GM21717 (cell line): ENCODE measurements at regions not wholly inside any gene's neighbourhood (a gene's known extent, or its start where the extent isn't known, plus 50 kb on each side); places are given as distances from the start of the nearest gene placed in this dataset.

ENCODE experiments used
- ATAC-seq: cut with Tn5 transposase; IDR thresholded peaks from one replicate; pipeline ENCODE4 v1.9.1; 2021; ENCODE audit warnings: mild to moderate bottlenecking, moderate library complexity; ENCODE audit not compliant: unreplicated experiment

DNA sequence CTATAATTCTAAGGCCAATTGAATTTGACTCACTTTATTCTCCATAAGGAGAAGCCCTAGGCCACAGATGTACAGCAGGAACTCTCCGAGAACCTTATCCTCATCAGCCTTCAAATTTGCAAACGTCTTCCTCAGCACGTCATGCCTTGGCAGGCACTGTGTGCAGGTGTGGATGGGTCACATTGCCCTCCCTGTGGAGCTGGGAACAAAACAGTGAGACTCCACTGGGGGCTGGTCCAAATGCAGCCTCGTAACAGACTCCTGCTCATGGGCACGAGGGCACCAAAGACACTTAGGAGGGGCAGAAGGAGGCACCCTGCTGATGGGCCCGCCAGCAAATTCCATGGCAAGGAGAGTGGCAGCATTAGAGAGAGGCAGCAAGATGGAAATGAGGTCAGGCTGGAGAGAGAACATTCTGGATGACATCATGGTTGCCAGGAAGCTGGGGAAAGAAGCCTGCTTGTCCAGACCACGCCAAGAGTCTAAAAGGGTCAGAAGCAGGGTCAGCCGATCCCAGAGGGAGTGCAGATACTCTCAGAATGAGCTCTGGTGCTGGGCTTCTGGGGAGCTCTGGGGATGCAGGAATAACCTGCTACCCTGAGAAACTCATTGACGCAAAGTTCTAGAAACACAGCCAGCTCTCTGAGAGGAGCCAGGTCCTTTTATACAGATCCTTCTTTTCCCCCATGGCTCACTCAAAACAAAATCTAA, 242.2 kb downstream of the B3GLCT start:
- no peak for ATAC-seq

DNA sequence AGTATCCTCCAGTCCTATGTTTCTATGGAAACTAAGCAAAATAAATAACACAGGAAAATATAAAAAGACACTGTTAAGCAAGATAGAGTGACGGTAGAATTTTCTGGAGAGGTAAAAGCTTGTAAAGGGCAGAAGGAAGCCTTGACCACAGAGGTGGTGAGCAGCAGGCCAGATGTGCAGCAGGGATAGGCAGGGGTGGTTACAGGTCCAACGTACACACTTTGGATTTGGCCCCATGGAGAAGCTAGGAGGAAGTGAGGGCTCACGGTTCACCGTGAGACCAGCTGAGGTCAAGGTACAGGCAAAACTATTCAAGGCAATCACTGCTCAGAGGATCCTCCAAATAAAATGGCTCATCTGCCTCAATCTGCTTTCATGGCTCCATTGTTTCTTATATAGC, 242.8 kb downstream of the B3GLCT start:
- ATAC-seq = no peak

DNA sequence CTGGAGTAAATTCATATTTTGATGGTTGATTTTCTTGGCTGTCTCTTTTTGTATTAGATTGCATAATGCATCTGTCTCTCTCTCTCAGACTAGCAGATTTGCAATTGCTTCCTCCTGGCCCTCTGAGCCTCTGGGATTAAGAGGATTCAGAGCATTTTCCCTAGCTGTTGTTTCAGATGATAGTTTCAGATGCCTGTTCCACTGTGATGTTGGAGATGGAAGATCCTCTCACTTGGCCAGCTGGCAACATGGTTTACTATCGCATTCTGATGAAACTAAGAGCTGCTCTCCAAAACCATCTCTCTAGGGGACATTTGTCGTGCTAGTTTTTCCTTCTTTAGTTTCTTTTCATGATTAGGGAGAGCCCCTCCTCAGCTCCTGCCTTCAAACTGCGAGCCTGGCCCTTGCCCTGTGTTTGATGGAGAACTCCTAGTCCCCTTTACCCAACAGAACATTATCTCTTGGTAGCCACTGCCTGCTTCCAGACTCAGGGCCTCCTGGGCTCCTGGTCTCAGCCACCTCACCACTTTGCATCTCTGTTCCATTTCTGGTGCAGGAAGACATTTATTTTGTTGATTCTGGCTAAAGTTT, 244.6 kb downstream of the B3GLCT start:
- no peak for ATAC-seq

DNA sequence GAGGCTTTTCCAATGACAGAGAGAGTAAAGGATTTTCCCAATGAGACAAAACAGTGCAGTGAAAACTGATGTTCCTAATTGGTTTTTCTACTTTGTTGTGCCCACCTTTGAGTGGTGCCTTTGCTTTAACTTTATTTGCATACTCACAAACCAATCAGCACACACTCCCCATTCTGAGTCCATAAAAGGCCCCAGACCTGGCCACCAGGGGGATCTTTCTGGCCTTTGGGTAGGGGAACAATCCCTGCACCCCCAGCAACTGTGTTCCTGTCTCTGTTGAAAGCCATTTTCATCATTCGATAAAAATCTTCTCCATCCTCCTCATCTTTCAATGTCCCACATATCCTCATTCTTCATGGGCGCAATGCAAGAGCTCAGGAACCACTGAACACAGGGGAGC, 252.8 kb downstream of the B3GLCT start:
- no peak for ATAC-seq

DNA sequence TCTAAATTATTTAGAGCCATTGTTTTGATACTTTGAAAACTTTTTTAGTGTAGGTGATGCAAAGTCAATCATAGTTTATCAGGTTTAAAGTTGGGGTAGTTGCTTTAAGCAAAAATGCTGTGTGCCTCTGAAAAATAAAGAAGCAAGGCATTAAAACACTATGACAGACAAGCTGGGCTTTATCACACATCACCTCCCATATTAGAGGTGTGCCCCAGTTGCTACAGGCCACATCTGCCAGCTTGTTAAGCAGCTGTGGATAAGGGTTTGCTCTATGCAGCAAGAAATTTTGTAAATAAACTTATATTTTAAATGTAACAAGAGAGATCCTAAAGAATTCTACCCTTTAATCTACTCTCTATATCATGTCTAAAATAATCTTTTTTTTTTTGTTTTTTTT, 255.8 kb downstream of the B3GLCT start:
- no peak for ATAC-seq

DNA sequence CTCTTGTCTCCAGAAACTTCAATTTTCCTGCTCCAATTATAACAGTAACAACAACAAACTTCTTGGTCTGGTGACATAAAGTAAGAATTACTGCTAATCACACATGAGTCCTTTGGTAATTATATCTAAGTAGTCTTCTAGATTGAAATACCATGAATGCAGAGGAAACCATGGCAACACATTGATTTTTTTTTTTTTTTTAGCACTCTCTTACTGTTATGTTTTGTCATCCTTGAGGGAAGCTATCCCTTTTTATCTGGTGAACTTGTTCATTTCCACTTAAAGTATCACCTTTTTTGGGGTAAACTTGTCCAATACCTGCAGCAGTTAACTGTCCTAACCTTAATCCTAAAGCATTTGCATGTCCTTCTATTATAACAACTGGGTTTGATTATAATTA, 256.3 kb downstream of the B3GLCT start:
- no peak for ATAC-seq

DNA sequence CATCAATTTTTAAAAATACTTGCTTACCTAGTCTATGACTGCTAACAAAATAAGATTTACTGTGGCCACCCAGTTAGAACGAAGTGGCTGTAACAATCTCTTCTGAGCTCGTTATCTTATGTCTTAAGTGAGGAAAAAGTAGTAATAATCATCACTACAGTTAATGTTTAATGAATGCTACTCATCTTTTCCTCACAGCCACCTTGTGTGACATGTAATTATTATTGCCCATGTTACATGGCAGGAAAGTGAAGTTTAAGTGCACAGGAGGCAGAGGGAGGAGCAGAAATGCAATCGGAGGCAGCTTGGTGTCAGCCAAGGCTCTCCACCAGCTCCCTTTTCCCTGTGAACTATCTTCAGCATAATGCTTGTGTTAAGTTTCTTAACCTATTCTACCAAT, 260.3 kb downstream of the B3GLCT start:
- no peak for ATAC-seq

DNA sequence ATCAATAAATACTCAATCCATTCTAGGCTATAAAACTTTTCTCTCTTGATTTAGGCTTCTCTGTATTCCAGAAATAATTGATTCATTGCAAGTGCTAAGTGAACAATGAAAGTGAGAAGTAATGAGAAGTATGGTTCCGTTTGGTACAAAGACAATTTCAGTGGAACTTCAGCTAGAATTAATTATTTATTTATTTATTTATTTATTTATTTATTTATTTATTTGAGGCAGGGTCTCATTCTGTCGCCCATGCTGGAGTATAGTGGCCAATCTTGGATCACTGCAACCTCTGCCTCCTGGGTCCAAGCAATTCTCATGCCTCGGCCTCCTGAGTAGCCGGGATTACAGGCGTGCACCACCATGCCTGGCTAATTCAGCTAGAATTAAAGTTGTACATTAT, 262.1 kb downstream of the B3GLCT start:
- no peak for ATAC-seq

DNA sequence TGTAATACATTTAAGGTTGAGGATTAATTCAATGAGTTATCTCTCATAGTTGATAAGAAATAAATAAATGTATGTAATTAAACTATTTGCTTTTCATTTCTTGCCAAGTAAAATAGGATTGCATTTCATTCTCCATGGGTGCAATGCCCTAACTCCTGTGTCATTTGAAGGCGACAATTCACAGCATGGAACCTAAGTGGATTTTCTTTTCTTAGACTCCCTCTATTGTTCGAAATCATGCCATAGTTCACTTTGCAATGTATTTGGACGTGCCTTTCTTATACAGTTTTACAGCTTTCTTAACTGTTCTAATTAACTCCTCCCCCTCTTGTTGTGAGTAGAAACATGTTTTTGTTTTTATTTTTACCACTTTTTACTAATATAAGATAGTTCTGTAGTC, 263.0 kb downstream of the B3GLCT start:
- no peak for ATAC-seq

DNA sequence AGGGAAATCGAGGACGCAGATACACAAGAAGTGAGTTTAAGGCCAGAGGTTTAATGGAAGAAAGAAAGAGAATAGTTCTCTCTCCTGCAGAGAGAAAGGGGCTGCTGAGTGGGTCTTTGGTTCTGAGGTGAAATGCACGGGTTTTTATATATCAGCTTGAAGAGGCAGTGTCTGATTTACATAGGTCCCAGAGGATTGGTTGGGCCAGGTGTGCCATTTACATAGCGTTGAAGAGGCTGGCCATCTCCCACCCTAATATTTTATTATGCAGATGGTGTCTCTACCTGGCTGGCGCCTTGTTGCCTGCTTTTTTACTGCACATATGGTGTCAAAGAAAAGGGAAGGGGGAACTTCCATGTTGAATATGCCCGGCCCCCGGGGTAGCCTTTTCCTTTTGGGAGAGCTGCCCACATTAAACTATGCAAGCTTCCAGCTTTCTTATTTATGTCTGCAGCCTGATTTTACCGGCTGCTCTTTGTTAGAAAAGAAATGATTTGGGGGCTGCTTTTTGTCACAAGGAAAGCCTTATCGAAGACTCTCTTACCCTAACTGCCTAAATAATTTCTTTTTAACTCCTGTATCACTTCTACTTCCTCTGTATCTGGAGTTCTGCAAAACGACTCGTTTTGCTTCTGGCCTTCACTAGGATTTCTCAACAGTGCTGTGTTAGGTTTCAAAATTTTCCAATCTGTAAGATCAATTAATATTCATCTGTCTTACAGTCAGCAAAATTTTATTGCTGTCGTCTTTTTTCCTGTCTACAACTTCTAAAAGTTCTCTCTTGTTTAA, 268.5 kb downstream of the B3GLCT start:
- no peak for ATAC-seq

DNA sequence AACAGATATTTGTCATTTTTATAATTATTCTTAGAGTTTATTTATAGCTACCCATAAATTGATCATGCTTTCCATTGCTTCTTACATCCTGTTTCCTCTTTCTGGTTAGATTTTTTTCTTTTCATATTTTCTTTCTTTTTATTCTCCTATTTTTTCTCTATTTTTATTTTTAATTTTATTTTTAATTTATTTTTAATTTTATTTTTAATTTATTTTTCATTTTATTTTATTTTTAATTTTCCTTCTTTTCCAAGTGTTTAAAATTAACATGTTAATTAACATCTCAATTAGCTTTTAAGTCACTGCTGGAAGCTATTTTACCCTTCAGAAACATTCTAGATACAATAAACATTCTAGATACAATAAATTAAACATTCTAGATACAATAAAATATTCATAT, 269.6 kb downstream of the B3GLCT start:
- ATAC-seq = no peak

DNA sequence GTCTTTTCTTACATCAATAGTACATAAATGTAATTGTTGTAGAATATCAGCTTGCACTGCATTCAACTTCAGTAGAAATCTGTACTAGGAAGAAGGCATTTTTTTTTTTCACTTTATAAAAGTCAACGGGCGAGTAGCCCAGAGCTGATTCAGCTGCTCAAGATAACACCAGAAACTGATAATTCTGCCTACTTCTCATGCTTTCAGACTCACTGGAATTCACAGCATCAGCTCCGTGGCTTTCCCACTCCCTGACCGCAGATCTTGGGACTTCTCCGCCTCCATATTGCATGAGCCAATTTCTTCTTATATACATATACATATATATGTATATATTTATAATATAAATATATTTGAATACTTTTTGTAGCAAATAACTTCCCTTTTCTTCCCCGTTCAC, 263.1 kb upstream of the RXFP2 start:
- no peak for ATAC-seq

DNA sequence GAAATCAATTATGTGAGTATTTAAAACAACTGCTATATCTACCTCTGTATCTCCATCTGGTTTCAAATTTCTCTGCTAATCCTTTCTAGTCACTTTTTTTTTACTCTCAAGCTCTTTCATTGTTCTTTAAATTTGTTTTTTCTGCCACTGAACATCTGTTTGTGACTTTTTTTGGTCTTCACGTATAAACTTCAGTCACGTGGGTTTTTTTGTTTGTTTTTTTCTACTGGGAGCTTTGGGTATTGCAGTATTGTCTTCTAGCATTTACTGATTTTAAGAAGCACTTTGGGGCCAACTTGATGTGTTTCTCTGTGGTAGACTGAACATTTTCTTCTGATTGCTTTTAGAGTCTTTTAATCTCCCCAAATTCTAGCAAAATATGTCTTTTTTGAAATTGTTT, 262.6 kb upstream of the RXFP2 start:
- ATAC-seq = no peak

DNA sequence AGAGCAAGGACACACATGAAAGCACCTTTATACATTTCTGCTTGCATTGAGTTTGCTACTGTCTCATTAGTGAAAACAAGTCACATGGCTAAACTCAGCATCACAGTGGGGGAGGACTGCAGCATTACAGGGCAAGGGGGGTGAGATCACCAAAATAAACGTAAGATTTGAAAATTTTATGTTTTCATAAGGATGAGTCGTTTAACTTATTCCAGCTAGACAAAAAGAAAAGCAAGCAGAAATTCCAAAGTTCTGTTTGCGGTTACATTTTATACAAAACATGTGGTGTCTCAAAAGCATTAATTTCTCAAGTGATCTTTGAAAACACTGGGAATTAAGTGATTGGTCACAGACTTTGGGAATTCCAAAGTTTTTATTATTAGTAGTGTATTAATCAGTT, 261.4 kb upstream of the RXFP2 start:
- no peak for ATAC-seq

DNA sequence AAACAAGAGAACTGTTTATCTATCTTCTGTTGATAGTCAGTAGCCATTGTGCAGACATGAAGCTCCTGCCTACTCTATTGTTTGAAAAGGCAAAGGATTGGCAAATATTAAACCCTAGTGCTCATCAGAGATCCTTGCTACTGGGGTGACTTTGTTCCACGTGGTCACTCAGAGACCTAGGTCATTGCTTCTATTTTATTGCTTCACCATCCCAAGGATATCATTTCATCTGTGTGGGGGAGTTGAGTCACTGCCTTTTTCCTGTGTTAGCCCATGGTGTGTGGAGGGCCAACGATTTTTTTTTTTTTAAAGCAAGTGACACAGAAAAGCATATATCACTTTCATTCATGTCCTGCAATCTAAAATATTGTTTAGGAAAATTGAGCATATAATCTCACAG, 254.1 kb upstream of the RXFP2 start:
- no peak for ATAC-seq

DNA sequence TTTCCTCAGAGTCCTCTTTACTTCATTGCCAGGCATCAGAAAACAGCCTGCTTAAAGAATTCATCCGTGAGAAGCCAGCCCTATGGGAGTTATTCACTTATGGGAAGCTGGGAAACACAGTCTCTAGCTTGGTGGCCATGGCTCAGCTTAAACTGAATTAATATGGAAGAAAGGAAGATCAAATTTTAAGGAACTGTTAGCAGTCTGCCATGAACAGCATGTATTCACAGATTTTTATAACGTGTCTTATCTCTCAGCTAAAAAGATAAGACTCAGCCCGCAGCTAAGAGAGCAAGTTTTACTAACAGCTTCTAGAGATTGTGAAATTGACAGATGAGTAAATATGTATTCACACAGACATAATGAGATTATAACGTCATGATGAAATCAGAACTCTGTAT, 253.7 kb upstream of the RXFP2 start:
- no peak for ATAC-seq

DNA sequence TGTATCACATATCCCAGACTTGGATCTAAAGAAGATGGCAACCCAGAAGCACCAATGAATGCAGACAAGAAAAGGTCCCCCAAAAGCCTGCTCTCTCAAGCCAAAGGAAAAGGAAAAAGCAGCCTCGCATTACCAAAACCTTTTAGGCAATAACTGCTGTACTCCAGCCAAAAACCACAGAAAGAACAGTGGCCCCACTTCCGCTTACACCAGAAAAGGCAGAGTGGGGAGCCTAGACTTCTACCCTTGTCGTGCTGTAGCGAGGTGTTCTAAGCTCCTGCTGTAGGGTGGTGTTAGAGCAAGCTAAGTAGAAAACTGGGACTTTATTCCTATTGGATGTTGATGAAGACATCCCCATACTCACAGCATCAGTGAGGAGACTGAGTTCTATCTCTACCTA, 244.0 kb upstream of the RXFP2 start:
- ATAC-seq = no peak

DNA sequence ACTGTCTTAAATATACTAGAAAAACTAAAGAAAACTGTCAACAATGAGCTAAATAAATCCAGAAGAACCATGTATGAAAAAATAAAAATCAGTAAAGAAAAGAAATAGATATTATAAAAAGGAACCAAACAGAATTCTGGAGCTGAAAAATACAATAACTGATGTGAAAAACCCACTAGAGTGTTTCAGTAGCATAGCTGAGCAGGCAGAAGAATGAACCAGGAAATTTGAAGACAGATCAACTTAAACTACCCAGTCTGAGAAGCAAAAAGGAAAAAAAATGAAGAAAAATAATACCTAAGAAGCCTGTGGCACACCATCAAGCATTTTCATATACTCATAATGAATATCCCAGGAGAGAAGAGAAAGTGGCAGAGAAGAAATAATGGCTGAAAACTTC, 240.1 kb upstream of the RXFP2 start:
- ATAC-seq = no peak

DNA sequence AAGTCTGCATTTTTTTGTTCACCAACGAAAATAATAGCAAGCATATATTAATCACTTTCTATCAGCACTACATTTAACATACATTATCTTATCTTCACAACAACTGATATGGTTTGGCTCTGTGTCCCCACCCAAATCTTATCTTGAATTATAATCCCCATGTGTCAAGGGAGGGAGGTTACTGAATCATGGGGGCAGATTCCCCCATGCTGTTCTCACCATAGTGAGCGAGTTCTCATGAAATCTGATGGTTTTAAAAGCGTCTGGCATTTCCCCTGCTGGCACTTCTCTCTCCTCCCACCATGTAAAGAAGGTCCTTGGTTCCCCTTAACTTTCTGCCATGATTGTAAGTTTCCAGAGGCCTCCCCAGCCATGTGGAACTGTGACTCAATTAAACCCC, 235.7 kb upstream of the RXFP2 start:
- no peak for ATAC-seq

DNA sequence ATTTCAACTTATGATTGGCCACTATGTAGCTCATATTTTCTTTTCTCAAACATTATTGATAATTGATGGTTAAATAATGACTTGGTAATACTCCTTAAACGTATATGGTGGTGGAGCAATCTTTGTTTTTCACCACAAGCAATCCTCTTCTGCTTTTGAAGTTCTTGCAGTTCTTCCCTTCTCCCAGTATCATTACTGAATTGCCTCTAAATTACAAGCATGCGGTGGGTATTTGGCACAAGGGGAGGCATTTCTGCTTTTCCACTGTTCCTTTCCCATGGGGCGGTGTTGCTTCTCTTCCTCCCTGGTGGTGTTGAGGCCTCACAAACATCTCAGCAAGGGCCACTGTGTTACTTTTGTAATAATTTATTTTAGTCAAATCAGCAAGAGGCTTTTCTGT, 234.4 kb upstream of the RXFP2 start:
- no peak for ATAC-seq

DNA sequence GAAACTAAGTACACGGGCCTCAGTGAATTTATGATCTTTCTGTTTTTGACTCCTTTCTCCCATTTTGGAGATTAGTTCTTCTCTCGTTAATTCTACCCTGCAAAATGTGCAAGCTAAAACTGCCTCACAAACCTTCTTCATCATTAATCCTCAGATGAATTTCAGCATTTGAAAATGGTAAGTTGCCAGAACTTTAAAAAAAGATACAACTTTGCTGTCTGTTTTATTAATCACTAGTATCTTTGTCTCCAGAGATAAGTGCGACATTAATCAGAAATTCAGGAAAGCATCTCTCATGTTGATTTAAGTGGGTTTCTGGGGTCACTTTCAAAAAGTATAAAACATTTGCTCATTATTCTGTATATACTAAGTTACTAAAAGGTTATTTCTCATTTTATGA, 227.0 kb upstream of the RXFP2 start:
- no peak for ATAC-seq

DNA sequence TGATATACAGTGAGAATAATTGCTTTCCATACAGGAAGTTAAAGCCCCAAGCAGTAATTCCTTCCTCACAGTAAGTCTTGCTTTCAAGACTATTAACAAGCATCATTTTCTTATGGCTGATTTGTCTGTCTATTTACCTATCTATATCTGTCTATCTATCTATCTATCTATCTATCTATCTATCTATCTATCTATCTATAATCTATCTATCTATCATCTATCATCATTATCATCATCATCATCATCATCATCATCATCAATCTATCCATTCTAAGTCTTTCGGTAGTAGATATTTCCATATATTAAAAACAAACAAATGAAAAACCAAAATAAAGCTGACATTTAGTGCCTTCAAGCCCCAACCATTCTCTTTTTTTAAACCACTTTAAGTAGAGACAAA, 224.4 kb upstream of the RXFP2 start:
- ATAC-seq = no peak
